WERI-Rb-1 (cell line): ENCODE measurements at regions not wholly inside any gene's neighbourhood (a gene's known extent, or its start where the extent isn't known, plus 50 kb on each side); places are given as distances from the start of the nearest gene placed in this dataset.

Experiments
- DNase-seq: peaks from one replicate; pipeline ENCODE4 v3.0.0-alpha.2; 2020
- H3K27ac ChIP-seq: fragments of 250-450 bp; sonication (Bioruptor Pico); 2 replicates; pipeline ENCODE4 v1.5.1; 2020; ENCODE audit warnings: mild to moderate bottlenecking, moderate library complexity
- H3K27me3 ChIP-seq: fragments of 250-450 bp; sonication (Bioruptor Pico); 2 replicates; pipeline ENCODE4 v1.5.1; 2021; ENCODE audit warnings: mild to moderate bottlenecking, low read depth, moderate library complexity; ENCODE audit not compliant: insufficient read depth, severe bottlenecking
- H3K36me3 ChIP-seq: fragments of 250-450 bp; sonication (Bioruptor Pico); 2 replicates; pipeline ENCODE4 v1.5.1; 2020; ENCODE audit warnings: mild to moderate bottlenecking, moderate library complexity
- H3K4me3 ChIP-seq: 2 replicates; pipeline ENCODE4 v1.5.1; 2011; ENCODE audit warnings: low read depth, mild to moderate bottlenecking, control low read depth, low read length
- H3K9me3 ChIP-seq: fragments of 250-450 bp; sonication (Bioruptor Pico); 2 replicates; pipeline ENCODE4 v1.5.1; 2021; ENCODE audit warnings: mild to moderate bottlenecking, moderate library complexity; ENCODE audit not compliant: severe bottlenecking
- TF ChIP-seq, protein P1 (sequence below): IDR thresholded peaks from 2 replicates; pipeline ENCODE4 v1.5.1; 2011; ENCODE audit warnings: low read depth, mild to moderate bottlenecking, control low read depth, inconsistent platforms, low read length

DNA sequence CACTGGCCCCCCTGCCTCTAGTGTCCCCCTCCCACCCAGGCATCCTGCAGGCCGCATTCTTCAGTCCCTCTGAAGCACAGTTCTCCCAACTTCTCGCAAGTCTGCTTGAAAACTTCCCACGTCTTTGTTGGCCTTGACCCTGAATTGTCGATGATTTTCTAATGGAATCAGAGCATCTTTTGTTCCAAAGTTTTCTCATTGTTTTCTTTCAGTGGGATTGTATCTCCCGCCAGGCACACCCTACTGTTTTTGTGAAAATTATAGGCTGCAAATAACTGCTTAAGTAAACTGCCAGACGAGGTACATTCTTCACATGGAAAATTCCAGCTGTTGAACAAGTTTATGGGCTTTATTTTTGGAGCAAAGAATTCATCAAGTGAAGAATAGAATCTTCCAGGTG lies 122.6 kb upstream of the SLC25A48 start:
- no peak overlapping the region for H3K27ac ChIP-seq
- TF ChIP-seq, protein P1, sequence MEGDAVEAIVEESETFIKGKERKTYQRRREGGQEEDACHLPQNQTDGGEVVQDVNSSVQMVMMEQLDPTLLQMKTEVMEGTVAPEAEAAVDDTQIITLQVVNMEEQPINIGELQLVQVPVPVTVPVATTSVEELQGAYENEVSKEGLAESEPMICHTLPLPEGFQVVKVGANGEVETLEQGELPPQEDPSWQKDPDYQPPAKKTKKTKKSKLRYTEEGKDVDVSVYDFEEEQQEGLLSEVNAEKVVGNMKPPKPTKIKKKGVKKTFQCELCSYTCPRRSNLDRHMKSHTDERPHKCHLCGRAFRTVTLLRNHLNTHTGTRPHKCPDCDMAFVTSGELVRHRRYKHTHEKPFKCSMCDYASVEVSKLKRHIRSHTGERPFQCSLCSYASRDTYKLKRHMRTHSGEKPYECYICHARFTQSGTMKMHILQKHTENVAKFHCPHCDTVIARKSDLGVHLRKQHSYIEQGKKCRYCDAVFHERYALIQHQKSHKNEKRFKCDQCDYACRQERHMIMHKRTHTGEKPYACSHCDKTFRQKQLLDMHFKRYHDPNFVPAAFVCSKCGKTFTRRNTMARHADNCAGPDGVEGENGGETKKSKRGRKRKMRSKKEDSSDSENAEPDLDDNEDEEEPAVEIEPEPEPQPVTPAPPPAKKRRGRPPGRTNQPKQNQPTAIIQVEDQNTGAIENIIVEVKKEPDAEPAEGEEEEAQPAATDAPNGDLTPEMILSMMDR, result no peak
- no peak overlapping the region for H3K4me3 ChIP-seq
- no peak for DNase-seq
- H3K36me3 ChIP-seq, result no peaks in the 10 kb centered on the region
- peaks cover 76% of the 10 kb centered on the region for H3K27me3 ChIP-seq
- no peaks in the 10 kb centered on the region for H3K9me3 ChIP-seq

DNA sequence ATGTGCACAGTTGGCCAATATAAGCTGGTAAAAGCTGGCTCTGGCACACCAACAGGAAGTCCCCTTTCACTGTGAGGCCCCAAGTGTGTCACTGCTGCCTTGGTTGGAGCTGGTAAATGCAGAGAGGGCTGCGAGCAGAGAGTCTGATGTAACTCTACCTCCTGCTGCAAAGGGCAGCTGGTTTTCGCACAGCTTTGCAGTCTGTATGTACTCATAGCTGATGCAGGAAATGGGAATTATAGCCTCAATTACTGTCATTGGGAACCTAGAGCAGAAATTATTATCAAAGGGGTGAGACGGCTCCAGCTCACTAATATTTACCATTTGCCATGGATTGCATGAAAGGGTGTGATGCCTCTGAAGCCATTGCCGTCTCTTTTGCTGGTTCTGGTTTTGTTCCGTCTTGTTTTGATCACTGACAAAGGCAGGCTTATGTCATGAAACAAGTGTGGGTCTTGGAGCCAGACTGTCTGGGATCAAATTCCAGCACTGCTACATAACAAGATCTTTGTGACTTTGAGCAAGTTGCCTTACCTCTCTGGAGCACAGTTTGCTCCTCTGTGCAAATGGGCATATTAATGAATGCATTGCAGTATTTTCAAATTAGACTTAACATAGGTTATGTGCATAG lies 124.3 kb upstream of the SLC25A48 start:
- H3K9me3 ChIP-seq, result no peaks in the 10 kb centered on the region
- TF ChIP-seq, protein P1, result no peak
- no peaks in the 10 kb centered on the region for H3K36me3 ChIP-seq
- H3K27me3 ChIP-seq, result peaks cover 76% of the 10 kb centered on the region
- no peak overlapping the region for H3K4me3 ChIP-seq
- no peak for DNase-seq
- H3K27ac ChIP-seq, result no peak overlapping the region

DNA sequence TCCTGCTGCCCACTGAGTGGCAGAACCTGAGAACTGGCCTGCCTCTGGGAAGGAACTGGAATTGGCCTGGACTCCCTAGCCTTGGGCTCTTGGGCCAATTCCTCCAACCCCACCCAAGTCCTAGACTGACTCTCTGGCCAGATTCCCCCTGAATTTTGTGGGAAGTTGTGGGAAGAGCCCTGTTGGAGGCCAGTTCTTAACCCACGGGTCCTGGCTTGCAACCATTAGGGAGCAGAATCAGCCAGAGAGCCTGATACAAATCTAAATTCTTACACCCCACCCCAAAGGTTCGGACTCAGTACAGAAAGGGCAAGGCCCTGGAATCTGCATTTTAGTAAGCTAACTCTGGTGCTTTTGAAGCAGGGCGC lies 125.3 kb upstream of the SLC25A48 start:
- H3K27me3 ChIP-seq, result peaks cover 69% of the 10 kb centered on the region
- no peaks in the 10 kb centered on the region for H3K9me3 ChIP-seq
- no peak for DNase-seq
- H3K4me3 ChIP-seq, result no peak overlapping the region
- TF ChIP-seq, protein P1, result no peak
- no peak overlapping the region for H3K27ac ChIP-seq
- no peaks in the 10 kb centered on the region for H3K36me3 ChIP-seq

DNA sequence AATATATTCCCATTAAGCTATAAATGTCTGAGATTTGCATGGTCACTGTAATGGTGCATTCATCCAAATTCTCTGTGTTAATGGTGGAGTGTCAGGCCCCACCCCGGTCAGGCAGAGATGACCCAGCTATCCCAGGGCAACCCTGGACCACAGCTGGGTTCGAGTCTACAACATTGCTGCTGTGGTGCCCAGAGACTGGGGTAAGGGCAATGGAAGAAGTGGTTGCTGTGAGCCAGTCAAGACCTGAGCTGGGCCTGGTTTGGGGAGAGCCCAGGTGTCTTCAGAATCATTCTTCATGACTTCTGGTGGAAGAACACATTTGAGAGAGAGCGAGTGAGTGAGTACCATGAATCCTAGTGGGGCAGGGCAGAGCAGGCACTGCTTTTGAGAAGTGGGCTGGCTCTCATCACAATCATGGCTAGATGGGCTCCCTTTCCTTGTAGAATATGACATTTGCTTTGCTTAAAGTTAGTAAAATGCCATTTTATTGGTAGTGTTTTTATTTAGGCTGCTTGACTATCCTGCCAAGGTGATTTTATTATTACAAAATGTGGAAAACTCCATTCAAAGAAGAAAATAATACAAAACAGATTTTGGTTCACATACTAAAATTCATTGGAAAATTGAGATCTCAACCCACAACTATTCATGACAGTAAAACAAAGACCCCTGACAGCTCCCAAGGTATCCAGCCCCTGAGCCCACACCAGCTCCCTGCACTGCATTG lies 125.8 kb upstream of the SLC25A48 start:
- Histone ChIP-seq H3K36me3 (no peaks in the 10 kb centered on the region), H3K27me3 (peaks cover 67% of the 10 kb centered on the region), H3K9me3 (no peaks in the 10 kb centered on the region), H3K27ac (no peak overlapping the region), H3K4me3 (no peak overlapping the region)
- TF ChIP-seq, protein P1, result no peak
- DNase-seq, result no peak

DNA sequence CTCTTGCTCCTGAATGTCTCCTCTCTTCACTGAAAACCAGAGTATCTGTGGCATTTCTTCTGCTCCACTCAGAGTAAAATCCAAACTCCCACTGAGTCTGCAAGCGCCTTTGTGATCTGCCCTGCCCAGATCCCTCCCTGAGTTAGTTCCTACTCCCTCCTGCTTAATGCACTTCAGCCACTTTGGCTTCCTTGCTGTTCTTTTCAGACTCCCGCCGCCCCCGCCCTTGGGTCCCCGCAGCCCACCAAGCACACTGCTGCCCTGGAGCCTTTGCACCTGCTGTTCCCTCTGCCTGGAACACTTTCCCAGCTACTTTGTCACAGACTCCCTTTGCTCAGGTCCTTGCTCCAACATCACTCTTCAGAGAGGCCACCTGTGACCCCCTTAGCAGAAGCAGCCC lies 127.2 kb upstream of the SLC25A48 start:
- Histone ChIP-seq H3K4me3 (no peak overlapping the region), H3K27ac (no peak overlapping the region), H3K27me3 (peaks cover 58% of the 10 kb centered on the region), H3K9me3 (no peaks in the 10 kb centered on the region), H3K36me3 (no peaks in the 10 kb centered on the region)
- no peak for DNase-seq
- TF ChIP-seq, protein P1, result no peak
